Hematopoietic multipotent progenitor cell treated with erythropoietin and hydrocortisone succinate and interleukin-3 and kit ligand, for 17 days (in vitro differentiated cells): ENCODE measurements at regions not wholly inside any gene's neighbourhood (a gene's known extent, or its start where the extent isn't known, plus 50 kb on each side); places are given as distances from the start of the nearest gene placed in this dataset.
"Not testable (repeated sequence)": the region's sequence is repeated elsewhere in the genome, so short reads cannot be mapped to it uniquely, and the experiment has no call there.

ENCODE experiments used
- DNase-seq: peaks from one replicate; pipeline ENCODE4 v3.0.0-alpha.2; 2015; ENCODE audit warnings: low spot score

DNA sequence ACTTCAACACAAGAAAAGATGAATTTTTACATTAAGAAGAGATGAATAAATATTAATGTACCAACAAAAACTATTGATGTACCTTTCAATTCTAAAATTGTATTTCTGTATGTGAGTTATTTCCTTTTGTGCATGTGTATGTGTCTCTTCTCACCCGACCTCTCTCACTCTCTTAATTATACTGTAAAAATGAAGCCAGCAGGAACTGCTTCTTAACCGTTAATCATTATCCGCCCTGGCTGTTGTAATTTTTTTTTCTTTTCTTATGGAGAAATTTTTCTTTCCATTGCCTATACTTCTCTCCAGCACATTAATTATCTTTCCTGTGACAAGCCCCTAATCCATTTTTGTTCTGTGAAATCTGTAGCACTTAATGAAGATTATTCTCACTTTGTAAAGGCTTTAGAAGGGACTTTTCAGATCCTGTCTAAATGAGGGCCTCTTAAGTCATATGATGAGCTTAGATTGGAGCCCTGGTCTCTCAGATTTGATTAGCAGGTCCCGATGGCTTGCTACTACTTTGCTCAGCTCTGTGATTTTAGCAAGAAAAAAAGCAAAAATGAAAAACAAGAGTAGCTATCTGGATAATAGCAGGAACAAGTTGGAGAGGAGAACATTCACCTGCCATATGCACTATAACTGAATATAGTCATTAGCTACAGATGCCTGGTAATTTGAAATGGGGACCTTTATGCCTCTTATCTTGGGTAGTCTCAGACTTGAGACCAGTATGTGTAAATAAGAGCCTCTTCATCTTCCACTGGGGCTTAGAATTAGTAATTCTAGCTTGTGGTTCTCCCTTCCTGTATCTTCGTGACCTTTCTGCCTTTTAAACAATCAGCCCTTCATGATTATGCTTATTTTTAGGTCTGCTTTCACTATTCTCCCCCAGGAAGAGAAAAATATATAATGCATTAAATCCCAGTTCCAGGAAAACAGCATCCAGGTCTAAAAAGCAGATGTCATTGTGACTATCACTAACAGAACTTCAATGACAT, 80.0 kb upstream of the COL1A2 start:
- no peak for DNase-seq

DNA sequence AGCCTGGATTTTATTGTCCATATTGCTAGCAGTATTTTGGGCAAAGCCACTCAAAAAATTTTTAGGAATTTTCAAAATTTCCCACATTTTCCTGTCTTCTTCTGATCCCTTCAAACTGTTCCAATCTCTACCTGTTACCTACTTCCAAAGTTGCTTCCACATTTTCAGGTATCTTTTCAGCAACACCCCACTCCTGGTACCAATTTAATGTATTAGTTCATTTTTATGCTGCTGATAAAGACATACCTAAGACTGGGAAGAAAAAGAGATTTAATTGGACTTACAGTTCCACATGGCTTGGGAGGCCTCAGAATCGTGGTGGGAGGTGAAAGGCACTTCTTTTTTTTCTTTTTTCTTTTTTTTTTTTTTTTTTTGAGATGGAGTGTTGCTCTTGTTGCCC, 73.6 kb upstream of the COL1A2 start:
- DNase-seq: not testable (repeated sequence)

DNA sequence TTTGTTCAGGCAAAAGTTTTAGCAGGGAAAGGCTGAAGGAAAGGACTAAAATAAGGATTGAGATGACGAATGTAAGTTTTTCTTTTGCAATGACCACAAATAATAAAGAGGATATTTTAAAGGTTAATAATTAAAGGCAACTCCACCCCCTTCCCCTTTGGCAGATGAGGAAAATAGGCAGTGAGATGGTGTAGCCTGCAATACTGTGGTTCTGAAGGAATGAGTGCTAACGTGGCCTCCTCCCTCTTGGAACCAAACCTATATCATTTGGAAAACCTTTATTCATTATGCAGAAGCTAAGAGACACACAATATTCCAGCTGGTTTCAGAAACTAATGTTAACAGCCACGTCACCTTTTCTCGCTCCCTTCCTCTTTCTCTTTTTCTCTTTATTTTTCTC, 70.9 kb upstream of the COL1A2 start:
- no peak for DNase-seq

DNA sequence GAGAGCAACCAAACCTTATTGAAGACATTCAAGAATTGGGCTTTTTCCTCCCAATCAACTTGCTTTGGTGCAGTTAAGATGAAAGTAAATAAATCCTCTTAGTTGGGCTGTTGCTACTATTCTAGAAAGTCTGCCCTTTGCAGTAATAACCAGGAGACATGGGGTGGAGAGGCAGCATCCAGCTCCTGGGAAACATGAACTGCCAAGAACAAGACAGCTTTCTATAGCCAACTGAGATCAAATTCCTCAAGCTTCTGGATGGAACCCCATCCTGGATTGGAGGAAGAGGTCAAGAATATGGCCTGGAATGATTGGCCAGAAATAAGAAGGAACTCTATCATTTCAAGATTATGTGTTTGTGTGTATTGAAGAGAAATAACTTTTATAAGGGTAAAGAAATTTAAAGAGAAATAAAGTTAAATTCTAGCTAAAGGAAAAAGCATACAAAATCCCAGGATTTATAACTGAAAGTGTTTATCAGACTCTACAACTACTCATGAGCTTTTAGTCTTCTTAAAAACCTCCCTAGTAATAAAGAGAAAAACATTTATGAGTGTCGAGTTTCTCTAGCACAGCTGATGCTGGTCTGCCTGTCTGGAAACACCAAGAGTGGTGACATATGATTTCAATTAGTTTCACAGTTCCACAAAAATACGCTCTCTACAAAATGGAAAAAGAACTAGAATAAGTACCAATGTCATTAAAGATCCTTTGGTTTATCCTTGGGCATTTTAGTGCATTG, 70.1 kb upstream of the COL1A2 start:
- DNase-seq: no peak

DNA sequence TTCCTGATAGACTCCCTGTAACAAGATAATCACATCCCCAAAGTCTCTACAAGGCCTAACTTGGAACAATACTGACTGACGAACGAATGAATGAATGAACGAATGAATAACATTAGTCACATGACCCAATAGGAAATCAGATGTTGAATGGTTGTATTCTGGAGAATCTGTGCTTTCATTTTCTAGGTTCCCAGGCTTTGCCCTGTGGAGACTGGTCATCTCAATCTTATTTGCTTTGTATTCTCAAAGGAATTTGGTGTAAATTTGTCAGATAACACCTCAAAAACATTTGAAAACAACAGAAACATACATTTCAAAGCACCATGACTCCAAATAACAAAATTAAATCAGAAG, 69.6 kb upstream of the COL1A2 start:
- no peak for DNase-seq

DNA sequence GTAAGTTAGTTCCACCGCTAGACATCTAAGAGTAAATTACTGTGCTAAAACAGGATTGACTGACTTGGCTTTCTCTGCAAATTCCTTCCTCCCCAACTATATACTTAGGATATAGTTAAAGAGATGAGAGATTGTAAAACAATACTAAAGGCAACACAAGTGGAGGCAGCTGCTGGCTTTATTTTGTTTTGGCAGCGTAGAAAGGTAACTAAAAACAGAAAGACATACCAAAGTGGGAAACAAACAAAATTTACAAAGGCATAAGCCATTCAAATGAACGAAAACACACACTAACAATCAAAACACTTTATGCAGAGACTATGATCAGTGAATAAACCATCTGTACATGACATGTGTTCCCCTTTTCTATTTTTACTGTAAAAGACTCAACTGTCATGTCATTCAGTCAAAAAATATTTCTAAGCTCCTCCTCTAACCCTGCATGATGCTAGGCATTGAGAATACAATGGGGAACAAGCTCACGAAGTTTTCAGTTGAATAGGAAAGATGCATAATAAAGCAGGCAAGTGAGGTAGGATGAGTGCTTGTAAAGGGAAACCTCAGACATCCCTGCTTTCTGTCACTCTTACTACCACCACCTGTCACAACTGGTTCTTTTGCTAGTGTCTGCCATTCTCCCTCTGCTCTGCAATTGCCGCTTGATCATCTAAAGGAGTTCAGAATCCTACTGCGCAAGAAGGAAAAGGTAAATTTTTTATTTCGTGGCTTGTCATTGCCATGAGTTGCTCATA, 64.2 kb upstream of the COL1A2 start:
- no peak for DNase-seq

DNA sequence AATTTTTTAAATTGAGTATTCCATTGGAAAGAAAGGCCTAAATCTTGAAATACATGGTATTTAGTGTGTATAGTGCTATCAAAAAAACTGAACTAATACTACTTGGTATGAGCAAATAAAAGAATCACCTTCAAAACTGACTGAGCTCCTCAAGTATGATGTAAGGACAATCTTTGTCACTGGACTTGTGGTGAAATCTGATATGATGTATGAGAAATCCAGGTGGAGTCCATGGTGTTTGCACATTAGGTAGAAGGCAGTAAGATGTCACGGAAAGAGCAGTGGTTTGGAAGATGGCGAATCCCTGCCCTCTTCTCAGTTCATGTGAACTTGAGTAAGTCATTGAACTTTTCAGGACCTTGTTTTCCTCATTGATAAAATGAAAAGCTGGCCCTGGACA, 62.1 kb upstream of the COL1A2 start:
- DNase-seq: no peak

DNA sequence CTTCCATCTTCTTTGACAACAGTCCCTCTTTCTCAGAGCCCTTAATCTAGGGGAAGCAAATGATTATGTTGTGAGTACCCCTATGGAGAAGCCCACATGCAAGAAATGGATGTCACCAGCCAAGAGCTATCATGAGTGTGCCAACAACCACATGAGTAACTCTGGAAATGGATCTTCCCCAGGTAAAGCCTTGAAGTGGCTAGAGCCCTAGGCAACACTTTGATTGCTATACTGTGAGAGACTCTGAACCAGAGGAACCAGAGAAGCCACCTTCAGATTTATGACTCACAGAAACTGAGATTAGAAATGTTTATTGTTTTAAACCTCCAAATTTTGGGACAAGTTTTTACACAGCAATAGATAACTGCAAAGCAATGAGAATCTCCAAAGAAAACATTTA, 60.9 kb upstream of the COL1A2 start:
- no peak for DNase-seq

DNA sequence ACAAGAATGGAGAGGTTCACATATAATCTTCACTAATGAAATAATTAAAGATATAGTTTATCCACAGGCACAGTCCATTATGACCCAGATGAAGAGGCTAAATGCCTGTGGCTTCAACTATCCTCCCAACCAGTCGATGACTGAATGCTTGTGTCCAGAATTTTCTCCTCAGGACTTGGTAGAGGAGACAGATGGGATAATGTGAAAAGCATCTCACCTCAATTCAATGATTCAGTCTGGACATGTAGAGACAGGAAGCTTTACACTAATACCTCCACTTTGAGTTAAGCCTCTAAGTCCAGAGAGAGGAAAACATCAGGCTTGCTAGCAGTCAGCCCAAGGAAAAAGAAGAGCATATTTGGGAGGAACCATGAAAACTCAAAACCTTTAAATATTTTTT, 59.1 kb upstream of the COL1A2 start:
- DNase-seq: no peak

DNA sequence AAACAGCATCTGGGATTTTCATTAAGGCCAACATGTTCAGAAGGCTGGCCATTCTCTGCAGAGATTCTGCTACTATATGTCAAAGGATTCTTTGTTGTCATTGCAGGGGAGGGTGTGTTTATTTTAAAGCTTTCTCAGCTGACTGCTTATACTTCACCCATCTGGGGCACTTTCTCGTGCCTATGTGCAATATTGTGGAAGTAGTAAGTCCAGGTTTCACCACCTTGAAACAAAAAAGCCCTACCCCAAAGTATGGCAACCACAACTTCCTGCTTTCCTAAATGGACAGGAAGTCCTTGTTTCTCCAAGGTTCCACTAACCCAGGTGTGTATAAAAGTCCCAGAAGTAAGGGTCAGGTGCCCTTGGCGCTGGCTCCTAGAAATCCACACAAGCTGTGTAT, 58.7 kb upstream of the COL1A2 start:
- no peak for DNase-seq

DNA sequence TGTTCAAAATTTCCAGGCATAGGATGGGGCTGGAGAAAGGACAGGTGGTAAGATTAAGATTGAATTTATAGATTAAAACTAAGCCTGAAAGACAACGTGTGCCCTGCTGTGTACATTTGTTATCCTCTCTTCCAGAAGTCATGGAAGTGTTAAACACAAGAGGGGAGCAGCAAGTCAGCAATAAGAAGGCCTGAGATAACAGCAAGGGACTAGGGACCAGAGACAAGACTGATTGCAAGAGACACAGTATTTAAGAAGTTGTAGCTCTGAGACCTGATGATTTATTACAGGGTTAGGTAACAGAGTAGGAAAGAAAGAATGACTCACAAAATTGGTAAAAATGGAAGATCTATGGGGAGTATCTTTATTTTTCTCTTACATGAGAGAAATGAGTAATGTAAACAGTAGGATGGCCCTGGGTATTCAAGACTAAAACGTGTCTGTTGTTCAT, 55.7 kb upstream of the COL1A2 start:
- no peak for DNase-seq

DNA sequence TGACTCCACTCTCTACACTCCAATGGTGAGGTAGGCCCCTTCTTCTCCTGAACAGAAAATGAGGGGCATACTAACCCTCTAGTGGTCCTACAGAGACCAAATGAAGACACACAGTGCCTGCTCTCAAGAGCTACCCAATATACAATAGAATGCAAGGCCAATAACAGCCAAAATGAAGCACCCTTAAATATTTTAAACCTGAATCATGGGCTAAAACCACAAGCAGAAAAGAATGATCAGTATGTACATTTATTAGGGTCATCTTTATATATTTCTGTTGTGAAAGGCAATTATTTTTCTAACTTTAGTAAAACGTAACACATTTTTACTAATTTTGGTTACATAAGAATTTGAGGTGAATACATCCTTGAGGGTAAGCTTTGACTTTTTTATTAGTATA, 49.9 kb upstream of the COL1A2 start:
- no peak for DNase-seq
